ENCODE measurements at regions not wholly inside any gene's neighbourhood (a gene's known extent, or its start where the extent isn't known, plus 50 kb on each side); places are given as distances from the start of the nearest gene placed in this dataset.

GRCh38 chr5:88474574-88474973 is 205.9 kb upstream of the TMEM161B start:
- Mint-ChIP-seq H3K4me3 (no peak overlapping the region), H3K36me3 (ENCODE audit: low read depth) (no peaks in the 10 kb centered on the region), H3K27ac (no peak overlapping the region), H3K9me3 (peaks cover 18% of the 10 kb centered on the region), H3K27me3 (ENCODE audit: insufficient read depth) (peaks cover 2% of the 10 kb centered on the region; the same call in 1 of the 2 replicates), H3K4me1 (ENCODE audit: low read depth) (no peaks in the 10 kb centered on the region)
- DNase-seq = no peak
- no peak for TF ChIP-seq CTCF (IDR thresholded peaks at IDR 0.05)

- H3K4me3 Mint-ChIP-seq = no peak overlapping the region
- H3K4me1 Mint-ChIP-seq (ENCODE audit: low read depth) = no peaks in the 10 kb centered on the region
- no peak for DNase-seq
- H3K27me3 Mint-ChIP-seq (ENCODE audit: insufficient read depth) = peaks cover 2% of the 10 kb centered on the region; the same call in 1 of the 2 replicates
- H3K36me3 Mint-ChIP-seq (ENCODE audit: low read depth) = no peaks in the 10 kb centered on the region
- no peak for TF ChIP-seq CTCF (IDR thresholded peaks at IDR 0.05)
- peaks cover 29% of the 10 kb centered on the region for H3K9me3 Mint-ChIP-seq
- H3K27ac Mint-ChIP-seq = no peak overlapping the region
Measured at GRCh38 chr5:88470745-88471144, 202.1 kb upstream of the TMEM161B start.

- Mint-ChIP-seq H3K27me3 (ENCODE audit: insufficient read depth) (no peaks in the 10 kb centered on the region), H3K9me3 (peaks cover 12% of the 10 kb centered on the region), H3K36me3 (ENCODE audit: low read depth) (no peaks in the 10 kb centered on the region), H3K4me1 (ENCODE audit: low read depth) (no peaks in the 10 kb centered on the region), H3K27ac (no peak overlapping the region), H3K4me3 (no peak overlapping the region)
- TF ChIP-seq CTCF (IDR thresholded peaks at IDR 0.05) = no peak
- no peak for DNase-seq
Measured at GRCh38 chr5:88459971-88460370, 191.3 kb upstream of the TMEM161B start.

GRCh38 chr5:88452820-88453219 is 184.2 kb upstream of the TMEM161B start:
- Mint-ChIP-seq H3K27me3 (ENCODE audit: insufficient read depth) (no peaks in the 10 kb centered on the region), H3K36me3 (ENCODE audit: low read depth) (no peaks in the 10 kb centered on the region), H3K9me3 (peaks cover 33% of the 10 kb centered on the region), H3K4me3 (no peak overlapping the region), H3K27ac (no peak overlapping the region), H3K4me1 (ENCODE audit: low read depth) (no peaks in the 10 kb centered on the region)
- no peak for DNase-seq
- TF ChIP-seq CTCF (IDR thresholded peaks at IDR 0.05) = no peak

- no peaks in the 10 kb centered on the region for H3K36me3 Mint-ChIP-seq (ENCODE audit: low read depth)
- DNase-seq = no peak
- no peaks in the 10 kb centered on the region for H3K4me1 Mint-ChIP-seq (ENCODE audit: low read depth)
- no peak for TF ChIP-seq CTCF (IDR thresholded peaks at IDR 0.05)
- peaks cover 33% of the 10 kb centered on the region for H3K9me3 Mint-ChIP-seq
- no peak overlapping the region for H3K4me3 Mint-ChIP-seq
- H3K27ac Mint-ChIP-seq = no peak overlapping the region
- no peaks in the 10 kb centered on the region; the same call in 1 of the 2 replicates for H3K27me3 Mint-ChIP-seq (ENCODE audit: insufficient read depth)
Measured at GRCh38 chr5:88450239-88450638, 181.6 kb upstream of the TMEM161B start.

GRCh38 chr5:88438006-88438405 is 169.4 kb upstream of the TMEM161B start:
- DNase-seq = no peak
- no peaks in the 10 kb centered on the region for H3K27me3 Mint-ChIP-seq (ENCODE audit: insufficient read depth)
- no peak for TF ChIP-seq CTCF (IDR thresholded peaks at IDR 0.05)
- no peaks in the 10 kb centered on the region for H3K36me3 Mint-ChIP-seq (ENCODE audit: low read depth)
- H3K4me3 Mint-ChIP-seq = no peak overlapping the region
- H3K9me3 Mint-ChIP-seq = peaks cover 10% of the 10 kb centered on the region
- H3K4me1 Mint-ChIP-seq (ENCODE audit: low read depth) = no peaks in the 10 kb centered on the region
- no peak overlapping the region for H3K27ac Mint-ChIP-seq
